BJ (cell line): ENCODE measurements at regions not wholly inside any gene's neighbourhood (a gene's known extent, or its start where the extent isn't known, plus 50 kb on each side); places are given as distances from the start of the nearest gene placed in this dataset.

Source experiments
- CTCF ChIA-PET: fragments of 350-600 bp; formaldehyde crosslinking; extraction: SDS; loops from one replicate; lab custom pipeline; 2021; ENCODE audit warnings: antibody characterized with exemption, inconsistent platforms; lab: Yijun Ruan, JAX
- POLR2A ChIA-PET: fragments of 300-600 bp; sonication (Branson Sonifier 250); formaldehyde crosslinking; extraction: SDS; loops from one replicate; lab custom pipeline; 2021; ENCODE audit warnings: antibody characterized with exemption; lab: Charles Lee
- DNase-seq: peaks from one replicate; pipeline ENCODE4 v3.0.0-alpha.2; 2011; ENCODE audit warnings: low read depth
- H3K27me3 ChIP-seq: 2 replicates; pipeline ENCODE4 v1.6.0; 2011; ENCODE audit warnings: low read length; ENCODE audit not compliant: control insufficient read depth, insufficient read depth
- H3K36me3 ChIP-seq: 2 replicates; pipeline ENCODE4 v1.5.1; 2011; ENCODE audit warnings: low read length; ENCODE audit not compliant: control insufficient read depth, insufficient read depth
- H3K4me3 ChIP-seq: 2 replicates; pipeline ENCODE4 v1.5.1; 2011; ENCODE audit warnings: low read depth, mild to moderate bottlenecking, control low read depth, low read length
- TF ChIP-seq, protein P1 (sequence below): IDR thresholded peaks from 2 replicates; pipeline ENCODE4 v1.5.1; 2011; ENCODE audit warnings: low read depth, mild to moderate bottlenecking, control low read depth, inconsistent platforms, low read length, moderate library complexity; ENCODE audit not compliant: insufficient read depth

DNA sequence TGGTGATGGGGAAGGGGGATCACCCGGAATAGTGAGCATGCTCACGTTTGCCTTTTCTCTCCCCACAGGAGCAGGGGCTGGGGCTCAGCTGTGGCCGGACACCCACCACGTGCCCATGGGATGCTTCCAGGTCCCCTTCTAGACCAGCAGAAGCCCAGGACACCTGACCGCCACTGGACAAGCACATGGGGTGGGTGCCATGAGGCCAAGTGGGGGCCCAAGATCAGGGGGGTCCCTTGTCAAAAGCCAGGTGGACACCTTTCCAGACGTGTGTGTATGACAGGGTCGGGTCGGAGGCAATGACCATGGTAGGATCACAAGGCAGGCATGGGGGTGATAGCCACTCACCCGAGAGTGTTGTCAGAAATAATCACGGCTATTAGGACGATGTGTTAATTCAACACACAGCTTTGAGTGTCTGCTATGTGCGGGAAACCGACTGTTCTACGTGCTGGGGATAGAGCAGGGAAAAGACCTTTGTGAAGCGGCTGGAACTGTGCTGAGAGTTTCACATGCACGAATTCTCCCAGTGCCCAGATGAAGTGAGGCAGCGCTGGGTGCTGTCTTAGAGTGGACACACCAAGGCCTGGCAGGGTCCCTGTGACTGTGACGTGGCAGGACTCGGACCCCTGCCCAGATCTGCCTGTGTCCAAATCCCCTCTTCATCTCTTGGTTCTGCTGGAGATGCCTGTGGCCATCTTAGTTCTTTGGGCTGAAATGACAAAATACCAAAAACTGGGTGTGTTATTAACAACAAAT is 244.7 kb downstream of the NDUFA10 start:
- no peak overlapping the region for H3K4me3 ChIP-seq
- CTCF ChIA-PET = no interaction called here
- POLR2A ChIA-PET = no interaction called here
- no peaks in the 10 kb centered on the region for H3K36me3 ChIP-seq
- no peaks in the 10 kb centered on the region for H3K27me3 ChIP-seq
- DNase-seq = no peak
- TF ChIP-seq, protein P1, sequence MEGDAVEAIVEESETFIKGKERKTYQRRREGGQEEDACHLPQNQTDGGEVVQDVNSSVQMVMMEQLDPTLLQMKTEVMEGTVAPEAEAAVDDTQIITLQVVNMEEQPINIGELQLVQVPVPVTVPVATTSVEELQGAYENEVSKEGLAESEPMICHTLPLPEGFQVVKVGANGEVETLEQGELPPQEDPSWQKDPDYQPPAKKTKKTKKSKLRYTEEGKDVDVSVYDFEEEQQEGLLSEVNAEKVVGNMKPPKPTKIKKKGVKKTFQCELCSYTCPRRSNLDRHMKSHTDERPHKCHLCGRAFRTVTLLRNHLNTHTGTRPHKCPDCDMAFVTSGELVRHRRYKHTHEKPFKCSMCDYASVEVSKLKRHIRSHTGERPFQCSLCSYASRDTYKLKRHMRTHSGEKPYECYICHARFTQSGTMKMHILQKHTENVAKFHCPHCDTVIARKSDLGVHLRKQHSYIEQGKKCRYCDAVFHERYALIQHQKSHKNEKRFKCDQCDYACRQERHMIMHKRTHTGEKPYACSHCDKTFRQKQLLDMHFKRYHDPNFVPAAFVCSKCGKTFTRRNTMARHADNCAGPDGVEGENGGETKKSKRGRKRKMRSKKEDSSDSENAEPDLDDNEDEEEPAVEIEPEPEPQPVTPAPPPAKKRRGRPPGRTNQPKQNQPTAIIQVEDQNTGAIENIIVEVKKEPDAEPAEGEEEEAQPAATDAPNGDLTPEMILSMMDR = no peak

DNA sequence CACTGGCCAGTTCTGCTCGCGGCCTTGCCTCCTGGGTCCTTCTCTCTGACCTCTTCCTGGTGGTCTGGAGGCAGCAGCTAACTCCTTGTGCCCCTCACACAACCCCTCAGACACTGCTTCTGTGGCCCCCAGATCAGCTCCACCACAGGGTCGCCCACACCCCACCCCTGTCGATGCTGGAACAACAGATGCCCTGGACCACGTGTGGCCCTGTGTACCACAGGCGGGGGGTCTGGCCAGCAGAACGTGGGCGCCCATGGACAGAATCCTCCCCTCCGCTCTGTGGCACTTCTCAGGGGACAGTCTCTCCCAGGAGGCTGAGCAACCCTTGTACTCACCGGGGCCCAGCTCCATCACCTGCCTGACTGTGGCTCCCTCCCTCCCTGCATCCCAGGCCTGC is 245.6 kb downstream of the NDUFA10 start:
- POLR2A ChIA-PET = no interaction called here
- no peaks in the 10 kb centered on the region for H3K36me3 ChIP-seq
- H3K27me3 ChIP-seq = no peaks in the 10 kb centered on the region
- H3K4me3 ChIP-seq = no peak overlapping the region
- TF ChIP-seq, protein P1 = no peak
- DNase-seq = no peak
- CTCF ChIA-PET = no interaction called here

DNA sequence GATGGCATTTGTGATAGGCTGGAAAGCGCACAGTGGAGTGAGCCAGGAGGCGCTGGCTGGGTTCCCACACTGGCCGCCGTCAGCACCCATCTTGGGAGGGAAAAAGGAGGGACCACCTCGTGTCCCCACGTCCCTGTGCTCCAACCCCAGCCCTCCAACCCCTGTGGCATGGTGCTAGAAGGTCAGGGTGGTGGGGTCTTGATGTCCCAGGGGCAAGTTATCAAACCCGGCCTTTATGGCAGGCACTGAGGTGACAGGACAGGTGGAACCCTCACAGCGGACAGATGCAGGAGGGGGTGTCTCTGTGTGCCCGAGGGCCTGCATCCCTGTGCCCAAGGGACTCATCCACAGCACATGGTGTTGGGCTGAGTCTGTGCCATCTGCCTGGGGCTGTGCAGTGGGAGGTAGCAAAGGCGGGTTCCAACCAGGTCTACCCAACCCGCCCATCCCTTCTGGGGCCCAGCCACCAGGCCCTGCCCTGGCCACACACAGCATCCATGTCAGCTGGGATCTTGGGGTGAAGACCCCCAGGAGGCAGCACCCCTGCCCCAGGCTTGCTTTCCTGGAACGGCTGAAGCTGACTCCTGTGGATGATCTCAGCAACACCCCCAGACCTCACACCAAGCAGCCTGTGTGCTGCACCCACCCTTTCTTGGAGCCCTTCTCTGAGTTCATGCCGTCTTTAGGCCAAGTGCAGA is 246.1 kb downstream of the NDUFA10 start:
- DNase-seq = no peak
- POLR2A ChIA-PET = no interaction called here
- Histone ChIP-seq H3K36me3 (no peaks in the 10 kb centered on the region), H3K4me3 (no peak overlapping the region), H3K27me3 (no peaks in the 10 kb centered on the region)
- CTCF ChIA-PET = no interaction called here
- TF ChIP-seq, protein P1 = no peak

DNA sequence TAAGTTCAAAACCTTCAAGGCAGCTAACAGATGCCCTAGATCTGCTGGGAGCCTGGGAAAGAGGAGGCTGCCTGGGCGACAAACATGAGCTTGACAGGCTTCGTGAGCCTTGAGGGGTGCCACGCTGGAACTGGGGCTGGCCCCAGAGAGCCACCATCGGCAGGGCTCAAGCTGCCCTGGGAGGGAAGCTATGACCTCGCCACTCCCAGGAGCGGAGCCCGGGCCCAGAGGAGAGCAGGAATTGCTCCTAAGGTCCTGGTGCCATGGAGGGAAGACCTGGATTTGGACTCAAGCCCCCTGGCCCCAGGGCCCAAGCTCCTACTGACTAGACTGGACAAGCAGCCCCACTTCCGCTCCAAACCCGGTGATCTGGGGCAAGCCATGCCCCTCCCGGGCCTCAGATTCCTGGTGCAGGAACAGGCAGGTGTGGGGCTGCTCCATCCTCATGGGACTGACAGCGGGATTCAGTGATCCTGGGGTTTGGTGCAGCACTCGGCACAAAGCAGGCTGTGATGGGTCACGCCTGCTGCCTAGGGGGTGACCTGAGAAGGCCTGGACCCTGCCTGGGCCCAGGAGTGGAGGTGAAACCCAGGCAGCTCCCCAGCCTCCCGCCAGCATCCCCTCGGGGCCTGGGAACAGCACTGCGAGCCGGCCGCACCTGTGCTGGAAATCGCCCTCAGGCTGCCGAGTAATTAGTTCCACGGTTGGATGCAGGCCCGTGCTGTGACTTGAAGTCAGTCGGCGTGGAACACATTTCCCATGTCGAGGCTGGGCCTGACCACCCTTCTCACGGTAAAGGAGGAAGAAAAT is 246.9 kb downstream of the NDUFA10 start:
- CTCF ChIA-PET = no interaction called here
- TF ChIP-seq, protein P1 = no peak
- H3K27me3 ChIP-seq = no peaks in the 10 kb centered on the region
- no peaks in the 10 kb centered on the region for H3K36me3 ChIP-seq
- no peak overlapping the region for H3K4me3 ChIP-seq
- no peak for DNase-seq
- POLR2A ChIA-PET = no interaction called here

DNA sequence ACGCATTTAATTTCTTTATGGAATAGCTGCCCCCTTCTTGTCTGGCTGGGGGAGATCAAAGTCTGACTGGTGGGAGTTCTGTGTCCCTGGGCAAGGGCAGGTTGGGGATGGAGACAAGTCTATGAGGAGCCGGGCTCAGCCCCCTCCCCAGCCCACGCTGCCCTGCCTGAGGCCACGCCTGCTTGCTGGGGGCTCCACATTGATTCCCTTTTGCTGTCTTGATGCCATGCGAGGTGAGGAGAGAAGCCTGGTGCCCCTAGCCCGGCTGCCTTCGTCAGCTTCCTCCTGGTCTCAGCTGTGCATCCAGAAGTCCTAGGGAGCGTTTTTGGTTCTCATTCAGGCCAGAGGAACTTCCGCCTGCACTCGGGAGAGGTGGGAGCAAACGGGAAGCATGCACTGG is 247.9 kb downstream of the NDUFA10 start:
- no peaks in the 10 kb centered on the region for H3K36me3 ChIP-seq
- ChIA-PET CTCF (no interaction called here), POLR2A (no interaction called here)
- TF ChIP-seq, protein P1 = no peak
- no peak overlapping the region for H3K4me3 ChIP-seq
- H3K27me3 ChIP-seq = no peaks in the 10 kb centered on the region
- no peak for DNase-seq
